ENCODE measurements at regions not wholly inside any gene's neighbourhood (a gene's known extent, or its start where the extent isn't known, plus 50 kb on each side); places are given as distances from the start of the nearest gene placed in this dataset.

DNA sequence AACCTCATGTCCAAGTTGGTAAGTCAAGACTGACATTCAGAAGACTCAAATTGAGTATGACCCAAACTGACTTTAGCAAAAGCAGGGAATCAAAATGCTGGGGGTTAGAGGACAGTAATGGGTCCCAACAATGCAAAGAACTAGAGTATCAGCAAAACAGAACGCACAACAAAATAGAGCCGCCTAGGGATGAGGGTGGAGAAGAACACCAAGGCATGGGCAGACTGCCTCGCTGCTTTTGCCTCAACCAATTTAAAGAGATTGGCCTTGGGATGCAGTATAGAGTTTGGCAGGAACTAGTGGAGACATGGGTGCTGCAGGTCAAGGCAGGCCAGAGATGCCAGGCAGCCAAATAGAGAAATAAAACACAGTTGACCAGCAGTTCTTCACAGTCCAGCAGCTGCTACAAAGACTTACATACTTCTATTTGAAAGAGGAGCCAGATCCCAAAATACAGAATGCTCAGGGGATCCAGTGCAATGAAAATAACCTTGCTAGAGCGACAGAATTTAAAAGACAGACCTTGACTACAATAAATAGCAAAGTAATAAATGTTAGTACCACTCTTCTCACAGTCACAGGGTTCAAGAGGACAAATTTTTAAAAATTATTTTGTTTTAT is 83.9 kb upstream of the NIPBL start:
- Histone ChIP-seq H4K20me1 (ENCODE audit: insufficient read depth) (no peaks in the 10 kb centered on the region), H3K79me2 (ENCODE audit: insufficient read depth, low read length) (no peaks in the 10 kb centered on the region), H2AFZ (ENCODE audit: low read depth, low read length, poor library complexity, severe bottlenecking) (no peak overlapping the region), H3K4me1 (ENCODE audit: control insufficient read depth in 1 of 2, insufficient read depth in 2 of 2, low read length in 2 of 2) (no peaks in the 10 kb centered on the region), H3K4me2 (ENCODE audit: low read length) (no peak overlapping the region), H3K9ac (ENCODE audit: low read length) (no peak overlapping the region), H3K9me3 (ENCODE audit: control insufficient read depth in 1 of 2, insufficient read depth in 1 of 2, low read depth in 1 of 2, low read length in 2 of 2) (no peaks in the 10 kb centered on the region), H3K9me2 (ENCODE audit: insufficient read depth) (no peaks in the 10 kb centered on the region), H3K27ac (ENCODE audit: low read depth, low read length) (no peak overlapping the region), H3K27me3 (ENCODE audit: insufficient read depth, low read length) (no peaks in the 10 kb centered on the region), H3K4me3 (replicated peaks in 1 of 2; ENCODE audit: low read depth in 1 of 2, low read length in 2 of 2) (no peak overlapping the region), H3K36me3 (ENCODE audit: control insufficient read depth in 1 of 2, insufficient read depth in 2 of 2, low read length in 2 of 2) (no peaks in the 10 kb centered on the region)
- CTCF ChIA-PET = no interaction called here
- ATAC-seq (no peak), DNase-seq (ENCODE audit: low read depth, low spot score) (no peak)
- TF ChIP-seq SIN3A (IDR thresholded peaks at IDR 0.05; ENCODE audit: low read depth) (no peak), ZFX (IDR thresholded peaks at IDR 0.05) (no peak), CTCF (IDR thresholded peaks at IDR 0.05 in 2 of 3, conservative IDR thresholded peaks at IDR 0.05 in 1 of 3; ENCODE audit: borderline replicate concordance in 1 of 3, insufficient read depth in 1 of 3, low read depth in 2 of 3, low read length in 2 of 3) (no peak), CEBPB (IDR thresholded peaks at IDR 0.05; ENCODE audit: low read depth) (no peak), POLR2A (IDR thresholded peaks at IDR 0.05; ENCODE audit: borderline replicate concordance, extremely low read depth, insufficient read depth, insufficient read length) (no peak), TCF7L2 (IDR thresholded peaks at IDR 0.05; ENCODE audit: borderline replicate concordance, extremely low read depth, insufficient read depth, insufficient read length) (no peak), MAX (IDR thresholded peaks at IDR 0.05) (no peak), EZH2phosphoT487 (IDR thresholded peaks at IDR 0.05; ENCODE audit: borderline replicate concordance) (no peak), POLR2AphosphoS5 (IDR thresholded peaks at IDR 0.05; ENCODE audit: low read depth, low read length) (no peak), ZNF274 (IDR thresholded peaks at IDR 0.05; ENCODE audit: low read depth, low read length) (no peak), JUND (IDR thresholded peaks at IDR 0.05) (no peak), YY1 (IDR thresholded peaks at IDR 0.05; ENCODE audit: extremely low read depth, insufficient replicate concordance, low read depth, low read length) (no peak), RAD21 (IDR thresholded peaks at IDR 0.05; ENCODE audit: low read depth) (no peak), SRF (IDR thresholded peaks at IDR 0.05; ENCODE audit: low read depth) (no peak)
- TF ChIP-seq, protein P1, sequence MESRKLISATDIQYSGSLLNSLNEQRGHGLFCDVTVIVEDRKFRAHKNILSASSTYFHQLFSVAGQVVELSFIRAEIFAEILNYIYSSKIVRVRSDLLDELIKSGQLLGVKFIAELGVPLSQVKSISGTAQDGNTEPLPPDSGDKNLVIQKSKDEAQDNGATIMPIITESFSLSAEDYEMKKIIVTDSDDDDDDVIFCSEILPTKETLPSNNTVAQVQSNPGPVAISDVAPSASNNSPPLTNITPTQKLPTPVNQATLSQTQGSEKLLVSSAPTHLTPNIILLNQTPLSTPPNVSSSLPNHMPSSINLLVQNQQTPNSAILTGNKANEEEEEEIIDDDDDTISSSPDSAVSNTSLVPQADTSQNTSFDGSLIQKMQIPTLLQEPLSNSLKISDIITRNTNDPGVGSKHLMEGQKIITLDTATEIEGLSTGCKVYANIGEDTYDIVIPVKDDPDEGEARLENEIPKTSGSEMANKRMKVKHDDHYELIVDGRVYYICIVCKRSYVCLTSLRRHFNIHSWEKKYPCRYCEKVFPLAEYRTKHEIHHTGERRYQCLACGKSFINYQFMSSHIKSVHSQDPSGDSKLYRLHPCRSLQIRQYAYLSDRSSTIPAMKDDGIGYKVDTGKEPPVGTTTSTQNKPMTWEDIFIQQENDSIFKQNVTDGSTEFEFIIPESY (IDR thresholded peaks at IDR 0.05; ENCODE audit: extremely low read depth, insufficient replicate concordance, low read length) = no peak
- TF ChIP-seq, protein P2, sequence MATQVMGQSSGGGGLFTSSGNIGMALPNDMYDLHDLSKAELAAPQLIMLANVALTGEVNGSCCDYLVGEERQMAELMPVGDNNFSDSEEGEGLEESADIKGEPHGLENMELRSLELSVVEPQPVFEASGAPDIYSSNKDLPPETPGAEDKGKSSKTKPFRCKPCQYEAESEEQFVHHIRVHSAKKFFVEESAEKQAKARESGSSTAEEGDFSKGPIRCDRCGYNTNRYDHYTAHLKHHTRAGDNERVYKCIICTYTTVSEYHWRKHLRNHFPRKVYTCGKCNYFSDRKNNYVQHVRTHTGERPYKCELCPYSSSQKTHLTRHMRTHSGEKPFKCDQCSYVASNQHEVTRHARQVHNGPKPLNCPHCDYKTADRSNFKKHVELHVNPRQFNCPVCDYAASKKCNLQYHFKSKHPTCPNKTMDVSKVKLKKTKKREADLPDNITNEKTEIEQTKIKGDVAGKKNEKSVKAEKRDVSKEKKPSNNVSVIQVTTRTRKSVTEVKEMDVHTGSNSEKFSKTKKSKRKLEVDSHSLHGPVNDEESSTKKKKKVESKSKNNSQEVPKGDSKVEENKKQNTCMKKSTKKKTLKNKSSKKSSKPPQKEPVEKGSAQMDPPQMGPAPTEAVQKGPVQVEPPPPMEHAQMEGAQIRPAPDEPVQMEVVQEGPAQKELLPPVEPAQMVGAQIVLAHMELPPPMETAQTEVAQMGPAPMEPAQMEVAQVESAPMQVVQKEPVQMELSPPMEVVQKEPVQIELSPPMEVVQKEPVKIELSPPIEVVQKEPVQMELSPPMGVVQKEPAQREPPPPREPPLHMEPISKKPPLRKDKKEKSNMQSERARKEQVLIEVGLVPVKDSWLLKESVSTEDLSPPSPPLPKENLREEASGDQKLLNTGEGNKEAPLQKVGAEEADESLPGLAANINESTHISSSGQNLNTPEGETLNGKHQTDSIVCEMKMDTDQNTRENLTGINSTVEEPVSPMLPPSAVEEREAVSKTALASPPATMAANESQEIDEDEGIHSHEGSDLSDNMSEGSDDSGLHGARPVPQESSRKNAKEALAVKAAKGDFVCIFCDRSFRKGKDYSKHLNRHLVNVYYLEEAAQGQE (IDR thresholded peaks at IDR 0.05; ENCODE audit: low read depth) = no peak
- no TSS peak for BruUV-seq (replicated peaks)
- POLR2A ChIA-PET = no interaction called here
- RAD21 ChIA-PET (ENCODE audit: low non-redundant PET in 1 of 2, low total read pairs in 2 of 2, uncharacterized antibody in 2 of 2, unreplicated experiment in 2 of 2) = no interaction called here
- intact Hi-C loops (cut with micrococcal nuclease) = no loop called here
